HG03354 (cell line): ENCODE measurements at regions not wholly inside any gene's neighbourhood (a gene's known extent, or its start where the extent isn't known, plus 50 kb on each side); places are given as distances from the start of the nearest gene placed in this dataset.
"Not testable (repeated sequence)": the region's sequence is repeated elsewhere in the genome, so short reads cannot be mapped to it uniquely, and the experiment has no call there.

Source experiments
- ATAC-seq: cut with Tn5 transposase; IDR thresholded peaks from one replicate; pipeline ENCODE4 v1.9.1; 2021; ENCODE audit warnings: mild to moderate bottlenecking; ENCODE audit not compliant: unreplicated experiment, poor library complexity, severe bottlenecking

DNA sequence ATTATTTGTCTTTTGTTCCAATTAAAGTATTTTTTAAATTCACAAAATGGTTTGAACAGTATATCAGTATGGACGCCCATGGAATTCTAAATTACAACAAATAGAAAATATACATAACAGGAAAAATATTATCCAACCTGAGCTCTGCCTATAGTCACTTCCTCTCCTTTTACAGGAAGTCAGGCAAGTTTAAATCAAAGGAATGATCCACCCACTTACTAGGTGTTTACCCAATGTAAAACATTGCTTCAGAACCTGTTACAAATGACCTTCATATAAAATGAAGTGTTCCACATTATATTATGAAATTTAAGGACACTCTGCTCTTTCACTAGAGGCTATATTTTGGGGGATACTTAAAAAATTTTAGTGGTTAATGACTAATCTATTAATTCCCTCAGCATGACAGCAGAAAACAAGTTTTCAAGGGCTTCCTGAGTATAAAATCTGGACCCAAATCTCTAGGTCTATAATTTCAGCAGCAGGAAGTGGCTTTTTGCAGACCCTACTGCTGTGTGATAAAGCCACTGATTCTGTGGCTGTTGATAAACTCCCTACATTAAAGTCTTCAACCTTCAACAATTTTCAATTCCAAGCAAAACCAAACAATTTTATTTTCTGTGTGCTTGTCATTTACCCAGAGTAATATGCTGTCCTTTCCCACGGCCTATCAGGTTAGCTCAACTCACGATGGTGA lies 722.6 kb downstream of the GATA3 start:
- no peak for ATAC-seq

- ATAC-seq = no peak
These were observed 724.2 kb downstream of the GATA3 start for GRCh38 chr10:8778713-8779112.

DNA sequence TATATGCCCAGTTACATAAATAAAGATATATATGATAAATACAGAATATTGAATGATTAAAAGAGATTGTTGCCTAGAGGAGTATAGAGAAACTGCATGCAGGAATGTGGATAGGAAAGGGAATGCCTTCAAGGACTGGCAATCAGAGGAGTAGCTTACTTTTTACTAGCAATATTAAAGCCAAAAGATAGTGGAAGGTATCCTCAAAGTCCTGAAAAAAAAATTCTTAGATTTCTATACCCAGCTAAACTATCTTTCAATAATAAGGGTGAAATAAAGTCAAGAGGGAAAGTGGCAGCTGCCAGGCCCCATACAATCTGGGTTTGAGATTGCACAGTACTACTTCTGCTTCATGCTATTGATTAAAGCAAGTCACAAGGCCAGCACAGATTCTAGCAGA lies 733.2 kb downstream of the GATA3 start:
- ATAC-seq = no peak

- ATAC-seq = no peak
These were observed 735.9 kb downstream of the GATA3 start for GRCh38 chr10:8790390-8790789.

DNA sequence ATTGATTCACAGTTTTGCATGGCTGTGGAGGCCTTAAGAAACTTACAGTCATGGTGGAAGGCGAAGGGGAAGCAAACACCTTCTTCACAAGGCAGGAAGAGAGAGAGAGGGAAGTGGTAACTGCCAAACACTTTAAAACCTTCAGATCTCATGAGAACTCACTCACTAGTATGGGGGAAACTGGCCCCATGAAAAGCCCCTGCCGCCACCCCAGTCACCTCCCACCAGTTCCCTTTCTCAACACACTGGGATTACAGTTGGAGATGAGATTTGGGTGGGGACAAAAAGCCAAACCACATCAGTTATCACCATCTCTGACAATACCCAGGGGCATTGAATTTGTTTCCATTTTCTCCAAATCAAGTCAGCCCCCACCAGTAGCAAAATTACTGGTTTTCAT lies 740.4 kb downstream of the GATA3 start:
- ATAC-seq = no peak

GRCh38 chr10:8800426-8800825 lies 745.9 kb downstream of the GATA3 start:
- no peak for ATAC-seq

- no peak for ATAC-seq
These were observed 749.5 kb downstream of the GATA3 start for GRCh38 chr10:8803992-8804391.

GRCh38 chr10:8810677-8811076 lies 756.2 kb downstream of the GATA3 start:
- no peak for ATAC-seq

- no peak for ATAC-seq
These were observed 756.7 kb downstream of the GATA3 start for GRCh38 chr10:8811201-8811600.

GRCh38 chr10:8815969-8816368 lies 761.5 kb downstream of the GATA3 start:
- ATAC-seq = no peak

DNA sequence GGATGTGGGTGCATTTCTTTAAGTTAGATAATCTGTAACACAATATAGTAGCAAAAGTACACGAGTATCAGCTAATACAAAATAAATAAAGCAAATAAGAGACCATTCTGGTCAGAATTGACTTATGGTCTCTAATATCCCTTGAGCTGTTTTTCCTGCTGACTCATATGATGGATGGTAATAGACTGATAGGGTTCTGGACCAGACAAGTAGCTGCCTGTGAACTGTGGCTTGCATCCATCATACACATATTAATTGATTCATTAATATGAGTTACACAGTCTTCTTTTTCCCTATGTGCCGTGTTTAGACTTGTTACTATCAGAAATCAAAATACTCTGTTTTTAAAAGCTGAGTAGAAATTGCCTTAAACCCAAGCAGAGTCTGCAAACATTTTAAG lies 762.8 kb downstream of the GATA3 start:
- no peak for ATAC-seq

DNA sequence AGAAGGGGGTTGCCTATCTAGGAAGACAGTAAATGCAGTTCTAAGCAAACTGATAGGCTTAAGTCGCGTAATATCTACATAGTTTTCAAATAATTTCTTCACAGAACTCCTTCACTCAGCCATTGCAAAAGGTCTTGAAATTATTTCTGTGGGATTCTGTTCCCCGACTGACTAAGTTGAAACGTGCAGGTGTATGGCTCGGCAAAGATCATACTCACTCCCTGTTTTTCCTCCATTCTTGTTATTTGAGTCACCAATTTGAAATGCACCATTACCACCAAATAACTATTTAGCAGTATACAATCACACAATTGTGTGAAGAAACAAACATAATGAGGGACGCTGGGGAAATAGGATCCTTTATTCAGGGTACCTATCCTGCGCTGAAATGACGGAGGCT lies 771.1 kb downstream of the GATA3 start:
- no peak for ATAC-seq

- no peak for ATAC-seq
These were observed 775.1 kb downstream of the GATA3 start for GRCh38 chr10:8829592-8829991.

DNA sequence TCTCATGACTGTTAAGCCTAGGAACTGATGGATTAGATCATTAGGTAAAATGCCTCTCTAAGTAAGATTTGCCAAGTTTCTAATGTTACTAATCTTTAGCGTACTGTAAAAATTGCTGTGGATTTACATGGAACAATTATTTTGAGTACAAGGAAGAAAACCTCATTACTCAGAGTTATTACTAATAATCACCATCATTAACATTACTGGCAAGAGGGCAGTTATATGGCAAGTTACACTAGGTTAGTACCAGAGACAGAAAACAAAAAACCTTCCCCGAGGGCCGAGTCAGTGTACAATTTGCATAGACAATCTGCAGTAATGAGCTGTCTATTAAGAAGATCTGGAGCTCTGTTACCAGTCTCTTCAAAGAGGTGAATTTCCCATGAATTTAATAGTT lies 775.6 kb downstream of the GATA3 start:
- ATAC-seq = no peak

DNA sequence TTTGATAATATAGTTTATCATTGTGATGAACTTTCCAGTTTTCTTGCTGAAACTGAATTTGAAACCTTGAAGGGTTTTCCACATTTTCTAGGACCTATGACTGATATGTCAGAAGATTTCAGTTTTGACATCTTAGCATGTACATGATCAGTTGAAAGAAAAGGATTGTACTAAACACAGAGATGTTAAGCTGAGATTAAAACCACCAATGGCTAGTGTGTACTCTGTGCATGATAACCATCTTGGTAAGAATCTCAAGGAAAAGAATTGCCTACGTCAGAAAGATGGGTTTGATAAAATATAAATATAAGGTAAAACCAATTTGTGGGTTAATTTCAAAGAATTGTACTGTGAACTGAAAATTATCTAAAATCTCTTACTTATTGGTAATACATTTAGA lies 776.4 kb downstream of the GATA3 start:
- no peak for ATAC-seq

- ATAC-seq = no peak
These were observed 781.1 kb downstream of the GATA3 start for GRCh38 chr10:8835453-8836167.

DNA sequence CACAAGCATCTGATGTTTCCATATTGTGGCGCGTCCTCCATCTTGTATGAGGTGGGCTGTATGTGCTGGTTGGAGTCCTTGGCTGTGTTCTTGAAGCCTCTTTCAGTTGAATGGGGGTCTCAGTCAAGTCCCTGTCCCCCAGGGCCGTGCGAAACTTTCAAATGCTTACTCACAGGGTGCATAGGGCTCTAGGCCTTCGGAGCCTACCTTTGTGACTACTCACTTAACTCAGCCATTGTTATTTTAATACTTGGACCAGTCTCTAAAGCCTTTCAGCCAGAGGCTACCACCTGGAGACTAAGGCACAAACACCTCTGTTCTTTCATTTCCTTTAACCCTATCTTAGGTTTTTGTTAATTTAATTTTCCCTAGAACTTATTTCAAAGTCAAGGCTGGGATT lies 785.9 kb downstream of the GATA3 start:
- no peak for ATAC-seq

DNA sequence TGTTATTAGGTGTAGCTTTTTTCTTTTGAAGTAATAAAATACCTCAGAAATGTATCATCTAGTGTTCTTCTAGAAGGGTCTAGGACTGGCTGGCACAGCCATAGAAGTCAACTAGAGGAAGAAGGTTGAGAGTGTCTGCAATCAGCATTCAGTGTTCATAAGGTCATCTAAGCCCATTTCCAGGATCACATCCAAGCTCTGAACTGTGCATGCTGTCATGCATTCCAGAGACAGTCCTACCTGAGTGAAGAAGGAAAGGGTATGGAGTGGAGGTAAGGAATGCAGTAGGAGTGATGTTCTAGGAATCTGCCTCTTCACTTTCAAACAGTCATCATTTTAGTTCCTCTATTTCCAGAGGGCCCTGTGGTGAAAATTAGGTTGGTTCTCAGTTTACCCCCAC lies 789.7 kb downstream of the GATA3 start:
- no peak for ATAC-seq

DNA sequence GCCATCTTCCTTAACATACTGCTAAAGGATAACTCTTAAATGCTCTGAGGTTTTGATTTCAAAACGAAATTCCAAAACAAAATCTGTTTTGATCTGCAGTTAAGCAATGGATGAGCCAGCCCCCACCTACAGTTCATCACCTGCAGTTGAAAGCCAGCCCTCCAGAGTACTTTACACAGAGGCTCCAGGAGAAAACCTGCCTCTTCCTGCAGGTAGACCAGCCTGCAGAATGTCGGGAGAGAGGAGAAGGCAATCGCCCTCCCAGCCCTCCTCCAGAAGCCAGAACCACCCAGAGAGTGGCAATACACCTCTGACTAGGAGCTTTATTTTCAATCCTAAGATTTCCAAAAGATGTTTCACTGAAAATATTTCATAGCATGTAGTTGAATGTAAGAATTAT lies 798.1 kb downstream of the GATA3 start:
- no peak for ATAC-seq

DNA sequence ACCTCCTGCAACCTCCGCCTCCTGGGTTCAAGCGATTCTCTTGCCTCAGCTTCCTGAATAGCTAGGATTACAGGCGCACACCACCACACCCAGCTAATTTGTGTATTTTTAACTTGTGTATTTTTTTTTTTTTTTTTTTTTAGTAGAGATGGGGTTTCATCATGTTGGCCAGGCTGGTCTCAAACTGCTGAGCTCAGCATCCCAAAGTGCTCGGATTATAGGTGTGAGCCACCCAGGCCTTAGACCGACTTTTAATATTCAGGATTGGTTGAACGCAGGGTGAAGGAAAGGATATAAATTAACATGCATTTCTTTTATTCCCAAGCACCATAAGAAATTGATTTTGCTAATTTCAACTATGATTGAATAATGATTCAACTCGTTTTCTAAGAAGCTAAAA lies 798.6 kb downstream of the GATA3 start:
- no peak for ATAC-seq

DNA sequence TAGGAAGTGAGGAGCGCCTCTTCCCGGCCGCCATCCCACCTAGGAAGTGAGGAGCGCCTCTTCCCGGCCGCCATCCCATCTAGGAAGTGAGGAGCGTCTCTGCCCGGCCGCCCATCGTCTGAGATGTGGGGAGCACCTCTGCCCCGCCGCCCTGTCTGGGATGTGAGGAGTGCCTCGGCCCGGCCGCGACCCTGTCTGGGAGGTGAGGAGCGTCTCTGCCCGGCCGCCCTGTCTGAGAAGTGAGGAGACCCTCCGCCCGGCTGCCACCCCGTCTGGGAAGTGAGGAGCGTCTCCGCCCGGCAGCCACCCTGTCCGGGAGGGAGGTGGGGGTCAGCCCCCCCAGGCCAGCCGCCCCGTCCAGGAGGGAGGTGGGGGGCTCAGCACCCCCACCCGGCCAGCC lies 814.4 kb downstream of the GATA3 start:
- not testable (repeated sequence) for ATAC-seq

- no peak for ATAC-seq
These were observed 818.8 kb downstream of the GATA3 start for GRCh38 chr10:8873310-8873709.
